ENCODE measurements at regions not wholly inside any gene's neighbourhood (a gene's known extent, or its start where the extent isn't known, plus 50 kb on each side); places are given as distances from the start of the nearest gene placed in this dataset.

DNA sequence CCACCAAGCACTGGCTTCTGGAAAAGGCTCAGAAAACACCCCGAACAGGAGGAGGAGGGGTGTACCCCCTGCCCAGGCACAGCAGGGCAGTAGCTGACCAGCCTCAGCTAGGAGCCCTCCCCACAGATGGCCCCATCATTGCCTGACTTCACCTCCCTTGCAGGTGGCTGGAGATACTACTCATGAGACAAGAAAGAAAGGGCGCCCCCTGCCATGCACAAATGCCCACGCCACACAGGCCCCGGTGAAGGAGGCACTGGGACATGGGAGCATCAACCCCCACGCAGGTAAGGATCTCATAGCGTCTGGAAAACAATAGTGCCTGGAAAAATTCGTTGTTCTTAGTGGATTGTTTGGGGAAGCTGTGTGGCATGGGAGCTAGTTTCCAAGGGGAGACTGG, 240.6 kb downstream of the TFCP2L1 start:
- intact Hi-C loops (cut with DNase I) = no loop called here
- Histone ChIP-seq H3K9me3 (no peaks in the 10 kb centered on the region), H3K27ac (no peak overlapping the region), H3K4me3 (no peak overlapping the region), H3K4me1 (no peaks in the 10 kb centered on the region), H3K27me3 (no peaks in the 10 kb centered on the region), H3K36me3 (replicated peaks in 1 of 2; ENCODE audit: insufficient read depth in 1 of 2, low read depth in 2 of 2) (no peaks in the 10 kb centered on the region)
- DNase-seq (no peak), ATAC-seq (no peak)
- no peak for TF ChIP-seq POLR2A (IDR thresholded peaks at IDR 0.05)
- TF ChIP-seq, protein P1, sequence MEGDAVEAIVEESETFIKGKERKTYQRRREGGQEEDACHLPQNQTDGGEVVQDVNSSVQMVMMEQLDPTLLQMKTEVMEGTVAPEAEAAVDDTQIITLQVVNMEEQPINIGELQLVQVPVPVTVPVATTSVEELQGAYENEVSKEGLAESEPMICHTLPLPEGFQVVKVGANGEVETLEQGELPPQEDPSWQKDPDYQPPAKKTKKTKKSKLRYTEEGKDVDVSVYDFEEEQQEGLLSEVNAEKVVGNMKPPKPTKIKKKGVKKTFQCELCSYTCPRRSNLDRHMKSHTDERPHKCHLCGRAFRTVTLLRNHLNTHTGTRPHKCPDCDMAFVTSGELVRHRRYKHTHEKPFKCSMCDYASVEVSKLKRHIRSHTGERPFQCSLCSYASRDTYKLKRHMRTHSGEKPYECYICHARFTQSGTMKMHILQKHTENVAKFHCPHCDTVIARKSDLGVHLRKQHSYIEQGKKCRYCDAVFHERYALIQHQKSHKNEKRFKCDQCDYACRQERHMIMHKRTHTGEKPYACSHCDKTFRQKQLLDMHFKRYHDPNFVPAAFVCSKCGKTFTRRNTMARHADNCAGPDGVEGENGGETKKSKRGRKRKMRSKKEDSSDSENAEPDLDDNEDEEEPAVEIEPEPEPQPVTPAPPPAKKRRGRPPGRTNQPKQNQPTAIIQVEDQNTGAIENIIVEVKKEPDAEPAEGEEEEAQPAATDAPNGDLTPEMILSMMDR (IDR thresholded peaks at IDR 0.05) = no peak
- WGBS, 2 donors = 61 to 67% methylated on average over 7 of the region's 7 CpGs

DNA sequence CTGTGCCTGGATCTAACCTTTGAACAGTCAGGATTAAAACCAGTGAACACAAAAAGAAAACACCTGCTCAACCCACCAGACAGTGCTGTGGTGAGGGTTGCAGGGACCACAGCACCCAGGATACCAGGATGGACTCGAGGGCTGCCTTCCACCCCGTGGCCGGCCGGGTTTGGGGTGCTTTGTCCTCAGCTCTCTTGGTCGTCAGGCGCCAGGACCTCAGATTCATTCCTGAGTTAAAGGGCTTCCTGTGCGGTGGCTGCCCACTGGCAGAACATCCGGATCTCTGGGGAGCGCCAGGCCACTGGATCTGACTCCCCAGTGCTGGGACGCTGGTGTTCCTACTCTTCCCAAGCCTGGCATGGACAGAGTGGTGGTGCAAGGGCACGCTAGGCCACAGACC, 239.8 kb downstream of the TFCP2L1 start:
- intact Hi-C loops (cut with DNase I) = no loop called here
- no peak overlapping the region for H3K27ac ChIP-seq
- TF ChIP-seq, protein P1 (IDR thresholded peaks at IDR 0.05) = no peak
- no peak for TF ChIP-seq POLR2A (IDR thresholded peaks at IDR 0.05)
- no peaks in the 10 kb centered on the region for H3K36me3 ChIP-seq (replicated peaks in 1 of 2; ENCODE audit: insufficient read depth in 1 of 2, low read depth in 2 of 2)
- no peak overlapping the region for H3K4me3 ChIP-seq
- no peak for ATAC-seq
- no peaks in the 10 kb centered on the region for H3K4me1 ChIP-seq
- WGBS, 2 donors = 74 to 91% methylated on average over 7 to 11 of the region's 11 CpGs
- no peak for DNase-seq
- no peaks in the 10 kb centered on the region for H3K9me3 ChIP-seq
- H3K27me3 ChIP-seq = no peaks in the 10 kb centered on the region

DNA sequence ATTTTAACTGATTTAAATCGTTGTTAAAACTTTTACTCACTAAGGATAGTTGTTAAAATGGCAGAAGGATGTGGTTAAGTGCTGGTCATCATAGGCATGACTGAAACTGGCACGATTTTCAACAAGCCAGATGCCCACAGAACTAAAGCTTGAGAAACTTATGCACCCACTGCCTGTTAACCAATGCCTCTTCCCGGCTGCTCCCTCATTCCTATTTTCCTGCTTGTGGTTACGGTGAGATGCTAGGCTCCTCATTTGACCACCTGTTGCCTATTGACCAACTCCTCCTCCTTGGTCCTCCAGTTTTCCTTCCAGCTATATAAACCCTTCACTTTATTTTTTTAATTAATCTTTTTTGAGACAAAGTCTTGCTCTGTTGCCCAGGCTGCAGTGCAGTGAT, 238.7 kb downstream of the TFCP2L1 start:
- 60 to 74% methylated on average over 4 of the region's 4 CpGs for WGBS, 2 donors
- intact Hi-C loops (cut with DNase I) = no loop called here

DNA sequence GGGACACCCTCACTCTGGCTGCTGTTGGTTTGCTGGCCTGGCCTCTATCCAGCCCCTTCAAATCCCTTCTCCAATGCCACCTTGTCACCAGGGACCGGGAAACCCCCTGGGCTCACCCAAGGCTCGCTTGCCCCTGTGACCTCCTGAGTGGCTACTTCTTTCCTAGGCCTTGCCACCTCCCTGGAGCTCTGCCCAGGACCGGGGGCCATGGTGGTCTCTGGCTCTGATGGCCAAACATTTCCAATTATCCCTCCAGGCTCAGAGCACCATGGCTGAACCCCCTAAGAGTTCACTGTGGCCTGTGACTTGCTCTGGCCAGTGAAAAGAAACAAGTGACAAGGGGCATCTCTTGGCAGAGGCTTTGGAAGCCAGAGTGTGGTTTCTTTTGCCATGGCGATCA, 237.6 kb downstream of the TFCP2L1 start:
- Histone ChIP-seq H3K27ac (no peak overlapping the region), H3K36me3 (replicated peaks in 1 of 2; ENCODE audit: insufficient read depth in 1 of 2, low read depth in 2 of 2) (no peaks in the 10 kb centered on the region), H3K4me3 (no peak overlapping the region), H3K27me3 (no peaks in the 10 kb centered on the region), H3K4me1 (no peaks in the 10 kb centered on the region), H3K9me3 (no peaks in the 10 kb centered on the region)
- DNase-seq (no peak), ATAC-seq (no peak)
- TF ChIP-seq POLR2A (IDR thresholded peaks at IDR 0.05) = no peak
- TF ChIP-seq, protein P1 (IDR thresholded peaks at IDR 0.05) = no peak
- intact Hi-C loops (cut with DNase I) = no loop called here
- 81 to 98% methylated on average over 3 to 4 of the region's 4 CpGs for WGBS, 2 donors

More for the DNA sequence above, 238.7 kb downstream of the TFCP2L1 start:
- H3K4me3 ChIP-seq = no peak overlapping the region
- H3K4me1 ChIP-seq = no peaks in the 10 kb centered on the region
- H3K9me3 ChIP-seq = no peaks in the 10 kb centered on the region
- DNase-seq = no peak
- H3K27ac ChIP-seq = no peak overlapping the region
- ATAC-seq = no peak
- no peak for TF ChIP-seq POLR2A (IDR thresholded peaks at IDR 0.05)
- TF ChIP-seq, protein P1 (IDR thresholded peaks at IDR 0.05) = no peak
- H3K27me3 ChIP-seq = no peaks in the 10 kb centered on the region
- no peaks in the 10 kb centered on the region for H3K36me3 ChIP-seq (replicated peaks in 1 of 2; ENCODE audit: insufficient read depth in 1 of 2, low read depth in 2 of 2)

DNA sequence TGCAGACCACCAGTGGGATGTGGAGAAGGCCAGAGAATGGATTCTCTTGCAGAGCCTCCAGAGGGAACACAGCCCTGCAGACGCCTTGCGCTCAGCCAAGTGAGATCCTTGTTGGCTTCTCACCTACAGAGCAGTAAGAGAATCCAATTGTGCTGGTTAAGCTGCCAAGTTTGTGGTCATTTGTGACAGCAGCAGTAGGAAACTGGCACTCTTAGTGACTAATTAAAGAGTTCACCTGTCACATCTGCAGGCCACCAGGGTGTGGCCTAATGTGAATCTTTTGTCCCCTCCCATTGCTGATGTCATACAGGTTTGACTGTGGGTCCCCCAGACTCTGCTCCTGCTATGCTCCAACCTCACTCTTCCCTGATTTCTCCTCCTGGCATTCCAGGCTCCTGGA, 235.9 kb downstream of the TFCP2L1 start:
- ATAC-seq (no peak), DNase-seq (no peak)
- H3K4me1 ChIP-seq = no peaks in the 10 kb centered on the region
- no peak for TF ChIP-seq POLR2A (IDR thresholded peaks at IDR 0.05)
- TF ChIP-seq, protein P1 (IDR thresholded peaks at IDR 0.05) = no peak
- H3K9me3 ChIP-seq = no peaks in the 10 kb centered on the region
- intact Hi-C loops (cut with DNase I) = no loop called here
- no peak overlapping the region for H3K4me3 ChIP-seq
- 67 to 92% methylated on average over 2 of the region's 2 CpGs for WGBS, 2 donors
- H3K27me3 ChIP-seq = no peaks in the 10 kb centered on the region
- H3K36me3 ChIP-seq (replicated peaks in 1 of 2; ENCODE audit: insufficient read depth in 1 of 2, low read depth in 2 of 2) = no peaks in the 10 kb centered on the region
- H3K27ac ChIP-seq = no peak overlapping the region
